SW 1271 (cell line): ENCODE measurements at regions not wholly inside any gene's neighbourhood (a gene's known extent, or its start where the extent isn't known, plus 50 kb on each side); places are given as distances from the start of the nearest gene placed in this dataset.
"Not testable (repeated sequence)": the region's sequence is repeated elsewhere in the genome, so short reads cannot be mapped to it uniquely, and the experiment has no call there.

Source experiments
- DNase-seq, 2 experiments: peaks; one replicate each; lab custom pipeline; 2025; lab: John Stamatoyannopoulos, UW

GRCh38 chr5:51034222-51034901, 348.9 kb upstream of the ISL1 start:
- DNase-seq: no peak

DNA sequence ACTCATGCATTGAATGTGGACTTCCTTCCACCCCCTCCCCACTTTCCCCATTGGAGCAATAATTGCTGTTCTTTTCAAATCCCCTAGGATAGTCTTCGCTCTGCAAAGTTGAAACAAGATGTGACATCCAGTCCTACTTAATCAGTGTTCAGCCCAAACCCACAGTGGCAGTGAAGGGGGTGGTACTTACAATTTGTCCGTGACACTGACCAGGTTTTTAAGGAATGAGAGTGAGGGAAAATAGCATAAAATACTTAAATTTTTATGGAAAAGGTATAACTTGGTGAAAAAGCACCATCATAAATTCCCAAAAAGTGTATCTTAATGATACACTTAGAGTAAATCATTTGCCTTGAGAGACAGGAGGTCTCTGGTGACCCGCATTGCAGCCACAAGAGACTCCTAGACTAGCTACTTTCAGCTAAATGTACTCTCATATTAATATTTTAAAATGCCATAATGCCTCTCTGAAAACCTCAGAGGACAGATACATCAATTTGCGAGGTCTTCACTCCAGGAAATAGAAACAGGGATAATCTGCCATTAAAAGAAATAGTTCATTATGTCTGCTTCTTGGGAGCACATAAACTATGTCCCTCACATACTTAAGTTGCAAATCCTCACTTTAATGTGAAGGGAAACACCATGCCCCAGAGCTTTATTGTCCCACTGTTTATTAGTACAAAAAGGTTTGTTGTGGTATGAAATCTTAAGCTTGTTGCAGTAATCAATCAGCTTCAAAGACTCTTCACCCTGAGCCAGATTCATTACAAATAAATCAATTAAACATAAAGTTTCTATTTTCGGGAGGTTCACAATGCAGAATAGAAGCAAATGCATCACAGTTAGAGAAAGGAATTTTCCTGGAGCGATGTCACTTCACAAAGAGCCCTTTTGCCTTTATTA, 343.6 kb upstream of the ISL1 start:
- DNase-seq: no peak

DNA sequence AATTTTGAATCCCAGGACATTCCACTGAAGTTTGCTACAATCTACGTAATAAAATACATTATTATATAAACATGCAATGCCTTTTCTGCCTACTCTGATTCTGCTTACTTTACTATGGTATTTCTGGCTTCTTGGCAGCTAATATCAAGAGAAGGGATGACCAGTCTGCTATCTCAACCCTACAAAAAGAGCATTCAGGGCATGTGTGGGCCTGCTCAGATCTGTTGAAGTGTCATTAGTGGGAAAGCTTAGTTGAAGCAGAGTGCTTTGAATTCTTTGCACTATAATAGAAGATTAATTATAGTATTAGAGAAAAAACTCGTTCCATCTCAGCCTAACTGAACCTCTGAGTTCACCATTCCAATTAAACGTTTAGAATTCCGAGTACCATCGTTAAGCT, 339.5 kb upstream of the ISL1 start:
- no peak for DNase-seq

DNA sequence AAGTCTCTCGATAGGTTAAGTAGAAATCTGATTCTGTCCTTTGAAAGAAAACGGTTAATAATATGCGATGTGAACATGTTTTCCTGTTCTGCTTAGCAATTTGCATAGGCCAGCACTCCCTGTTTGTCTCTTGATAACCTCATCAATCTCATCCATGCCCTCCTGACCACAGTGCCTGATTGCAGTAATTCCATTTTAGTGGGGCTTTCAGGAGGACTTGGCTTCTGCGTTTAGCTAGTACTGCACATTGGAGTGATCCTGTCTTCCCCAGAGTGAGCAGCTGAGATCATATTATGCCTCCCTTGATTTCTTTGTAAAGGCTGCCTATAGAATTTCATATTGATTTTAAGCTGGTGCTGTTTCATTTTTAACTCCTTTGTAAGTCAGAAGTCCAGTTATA, 335.9 kb upstream of the ISL1 start:
- DNase-seq: no peak

DNA sequence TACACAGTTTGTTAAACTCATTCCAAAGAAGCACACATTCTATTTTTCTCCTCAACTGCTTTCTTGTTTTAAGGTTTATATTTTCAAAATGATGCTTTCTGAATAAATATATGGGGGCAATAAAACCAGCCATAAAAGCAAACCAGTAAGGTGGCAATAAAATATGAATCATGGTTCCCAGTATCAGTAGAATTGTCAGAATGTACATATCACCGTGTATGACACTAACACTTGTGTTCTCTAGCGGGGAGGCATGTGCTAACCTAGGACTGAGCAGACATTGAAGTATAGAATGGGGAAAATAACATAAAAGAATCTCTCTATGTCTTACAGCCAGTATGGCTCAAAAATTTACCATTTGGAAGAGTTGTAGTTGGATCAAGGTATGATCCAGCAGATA, 329.9 kb upstream of the ISL1 start:
- no peak for DNase-seq

DNA sequence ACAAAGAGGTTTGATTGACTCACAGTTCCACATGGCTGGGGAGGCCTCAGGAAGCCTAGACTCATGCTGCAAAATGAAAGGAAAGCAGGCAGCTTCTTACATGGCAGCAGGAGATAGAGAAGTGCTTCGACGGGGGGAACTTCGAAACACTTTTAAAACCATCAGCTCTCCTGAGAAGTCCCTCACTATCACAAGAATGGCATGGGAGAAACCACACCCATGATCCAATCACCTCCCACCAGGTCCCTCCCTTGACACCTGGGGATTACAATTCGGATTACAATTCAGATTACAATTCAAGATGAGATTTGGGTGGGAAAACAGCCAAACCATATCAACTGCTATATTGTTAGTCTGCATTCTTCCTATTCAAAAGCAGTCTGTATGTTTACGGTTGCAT, 322.3 kb upstream of the ISL1 start:
- no peak for DNase-seq

DNA sequence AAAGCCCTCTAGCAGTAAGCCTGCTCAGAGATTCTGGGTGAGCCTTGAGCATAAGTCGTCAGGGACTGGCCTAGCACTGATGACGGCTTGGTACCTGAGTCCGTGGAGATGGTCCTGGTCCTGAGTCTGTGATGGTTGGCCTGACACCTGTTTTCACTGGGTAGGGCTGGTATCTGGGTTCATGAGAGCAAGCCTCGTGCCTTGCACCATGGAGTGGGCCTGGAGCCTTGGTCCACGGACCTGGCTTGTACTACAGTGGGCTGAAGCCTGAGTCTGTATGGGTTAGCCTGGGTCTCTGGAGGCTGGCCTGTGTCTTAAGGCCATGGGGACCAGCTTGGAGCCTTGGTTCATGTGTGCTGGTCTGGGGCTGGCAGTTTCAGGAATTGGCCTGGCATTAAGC, 310.3 kb upstream of the ISL1 start:
- no peak for DNase-seq

- no peak for DNase-seq
These were observed 300.5 kb upstream of the ISL1 start for GRCh38 chr5:51082741-51083140.

GRCh38 chr5:51091816-51092215, 291.4 kb upstream of the ISL1 start:
- no peak for DNase-seq

DNA sequence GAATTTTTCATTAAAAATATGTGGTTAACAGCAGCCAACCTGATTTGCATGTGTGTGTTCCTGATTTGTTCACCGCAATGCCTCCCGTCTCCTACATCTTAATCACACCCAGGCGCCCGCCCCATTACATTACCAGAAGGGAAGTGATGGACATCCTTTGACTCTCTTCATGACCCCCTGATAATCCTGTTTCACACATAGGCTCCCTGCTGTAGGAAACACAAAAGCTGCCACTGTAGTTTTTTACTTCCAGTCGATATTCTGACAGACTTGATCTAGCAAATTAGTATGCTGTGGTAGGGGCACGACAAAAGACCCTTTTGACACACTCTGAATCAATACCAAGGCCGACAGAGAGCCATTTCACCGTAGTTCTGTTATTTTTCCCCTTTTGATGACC, 287.8 kb upstream of the ISL1 start:
- no peak for DNase-seq

DNA sequence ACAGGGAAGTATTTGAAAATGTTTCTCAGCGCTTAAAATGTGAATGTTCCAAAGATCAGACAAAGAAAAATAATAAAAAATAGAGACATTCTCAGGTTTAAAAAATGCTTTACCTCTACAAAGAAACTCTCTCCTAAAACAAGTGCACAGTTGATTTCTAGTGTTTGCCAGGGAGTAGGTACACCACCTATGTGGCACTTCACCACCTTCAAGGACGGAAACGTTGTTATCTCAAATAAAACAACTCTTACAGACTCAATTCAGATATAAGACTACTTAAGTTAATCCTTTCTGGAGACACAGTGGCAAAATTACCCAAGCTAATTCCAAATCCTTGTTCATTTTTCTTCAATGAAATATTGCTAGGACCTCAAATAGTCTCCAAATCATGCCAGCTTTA, 286.4 kb upstream of the ISL1 start:
- DNase-seq: no peak

DNA sequence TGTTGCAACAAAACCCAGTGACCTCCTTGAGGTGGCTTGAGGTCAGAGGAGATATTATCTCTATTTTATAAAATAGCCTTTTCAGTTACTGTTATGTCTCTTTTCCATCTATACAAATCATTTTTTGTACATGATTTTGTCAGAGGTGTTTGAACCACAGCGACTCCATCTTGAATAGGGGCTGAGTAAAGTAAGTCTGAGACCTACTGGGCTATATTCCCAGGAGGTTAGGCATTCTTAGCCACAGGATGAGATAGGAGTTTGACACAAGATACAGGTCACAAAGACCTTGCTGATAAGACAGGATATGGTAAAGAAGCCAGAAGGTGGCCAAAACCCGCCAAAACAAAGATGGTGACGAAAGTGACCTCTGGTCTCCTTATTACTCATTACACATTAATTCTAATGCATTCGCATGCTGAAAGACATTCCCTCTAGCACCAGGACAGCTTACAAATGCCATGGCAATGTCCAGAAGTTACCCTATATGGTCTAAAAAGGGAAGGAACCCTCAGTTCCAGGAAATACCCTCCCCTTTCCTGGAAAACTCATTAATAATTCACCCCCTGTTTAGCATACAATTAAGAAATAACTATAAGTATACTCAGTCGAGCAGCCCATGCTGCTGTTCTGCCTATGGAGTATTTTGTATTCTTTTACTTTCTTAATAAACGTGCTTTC, 283.9 kb upstream of the ISL1 start:
- no peak for DNase-seq

DNA sequence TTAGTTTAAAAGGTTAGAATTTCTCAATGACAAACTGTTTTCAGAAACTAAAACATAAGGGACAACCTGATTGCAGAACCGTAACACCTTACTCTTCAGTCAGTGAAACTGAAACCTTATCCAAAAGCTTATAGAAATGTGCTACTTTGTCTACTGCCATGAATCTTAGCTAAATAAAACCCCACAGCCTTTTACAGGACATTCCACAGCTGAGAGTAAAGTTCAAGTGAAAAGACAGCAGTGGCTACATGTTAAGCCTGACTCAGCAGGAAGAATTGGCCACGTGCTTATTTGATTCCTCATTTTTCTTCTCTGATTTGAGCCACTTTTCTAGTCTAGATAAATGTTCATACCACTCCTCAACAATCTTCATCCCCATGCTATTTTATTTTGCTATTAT, 278.7 kb upstream of the ISL1 start:
- no peak for DNase-seq

DNA sequence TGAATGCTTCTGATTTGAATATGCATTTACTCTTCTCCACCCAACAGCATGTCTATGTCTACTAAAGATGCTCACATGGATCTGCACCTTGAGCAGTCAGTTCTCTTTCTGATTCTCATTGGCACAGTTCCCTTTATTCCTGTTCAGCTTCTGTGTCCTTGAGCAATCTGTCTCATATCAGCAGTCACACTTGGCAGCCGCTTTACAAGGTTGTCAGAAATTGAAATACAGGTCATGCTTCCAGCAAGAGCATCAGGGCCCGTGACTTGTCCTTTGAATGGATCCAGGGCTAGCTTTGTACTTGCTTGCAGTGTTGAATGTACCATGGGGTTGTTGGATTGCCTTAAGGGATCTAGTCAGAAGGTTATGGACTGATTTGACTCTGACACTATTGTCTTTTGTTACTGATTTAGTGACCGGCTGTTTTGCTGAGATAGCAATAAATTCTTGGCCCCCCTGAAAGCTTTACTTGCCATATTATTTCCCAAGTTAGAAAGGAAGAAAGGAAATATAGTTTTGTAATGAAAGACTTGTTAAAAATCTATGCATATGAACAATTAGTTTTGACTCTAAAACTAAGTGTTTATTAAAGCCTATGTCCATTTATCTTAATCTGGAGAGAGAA, 273.4 kb upstream of the ISL1 start:
- DNase-seq: no peak

DNA sequence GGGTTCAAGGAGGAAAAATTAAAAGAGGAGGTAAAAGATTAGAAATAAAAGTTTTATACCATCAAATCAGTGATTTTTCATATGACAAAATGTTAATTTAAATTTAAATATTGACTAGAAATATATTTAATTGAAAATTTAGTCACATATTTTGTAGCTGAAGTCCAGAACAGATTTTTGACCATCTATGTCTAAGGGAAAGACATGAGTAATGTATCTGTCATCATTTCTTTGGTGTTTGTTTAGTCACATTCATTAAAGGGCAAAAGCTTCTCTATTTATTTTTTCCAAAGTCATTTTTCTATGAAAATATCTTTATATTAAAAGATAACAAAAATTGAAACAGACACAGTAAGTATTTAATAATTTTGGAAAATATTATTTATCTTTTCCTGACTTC, 252.0 kb upstream of the ISL1 start:
- no peak for DNase-seq

- DNase-seq: no peak
These were observed 245.1 kb upstream of the ISL1 start for GRCh38 chr5:51138164-51138563.

GRCh38 chr5:51148437-51148836, 234.8 kb upstream of the ISL1 start:
- DNase-seq: no peak

- DNase-seq: no peak
These were observed 227.0 kb upstream of the ISL1 start for GRCh38 chr5:51156222-51156621.

DNA sequence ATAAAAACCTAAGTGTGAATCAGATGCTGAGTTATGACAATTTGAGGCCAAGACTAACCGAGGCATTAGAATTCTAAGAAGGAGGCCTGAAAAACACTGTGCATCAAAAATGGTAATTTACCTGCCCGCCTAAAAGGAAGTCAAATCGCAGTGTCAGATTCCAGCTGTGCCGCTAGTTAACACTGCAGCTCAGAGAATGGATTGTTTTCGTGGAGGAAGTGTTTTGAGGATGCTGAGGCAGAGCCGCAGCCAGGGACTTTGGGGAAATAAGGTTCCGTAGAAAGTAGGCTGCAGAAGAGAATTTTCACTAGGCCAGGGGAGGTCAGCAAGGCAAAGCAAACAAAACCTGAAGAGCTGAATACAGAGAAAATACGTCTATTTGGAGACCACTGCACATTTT, 226.4 kb upstream of the ISL1 start:
- no peak for DNase-seq

DNA sequence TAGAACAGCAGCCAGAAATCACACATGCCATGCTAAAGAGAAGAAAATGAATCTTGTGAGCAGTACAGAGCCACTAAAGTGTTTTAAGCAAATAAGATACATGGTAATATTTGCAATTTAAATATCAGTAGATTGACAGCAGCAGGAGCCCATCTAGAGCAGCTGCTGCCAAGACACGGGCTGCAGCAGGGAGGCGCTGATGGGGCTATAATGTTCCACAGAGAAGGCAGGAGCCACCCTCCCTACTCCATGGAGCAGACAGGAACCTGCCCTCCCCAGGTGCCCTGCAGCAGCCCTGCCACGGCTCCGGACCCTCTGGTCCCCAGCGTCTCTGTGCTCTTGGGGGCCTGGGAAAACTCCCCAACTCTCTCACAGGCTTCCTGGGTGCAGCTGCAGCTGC, 224.1 kb upstream of the ISL1 start:
- DNase-seq: no peak

- no peak for DNase-seq
These were observed 223.6 kb upstream of the ISL1 start for GRCh38 chr5:51159606-51160005.

- DNase-seq: no peak
These were observed 221.0 kb upstream of the ISL1 start for GRCh38 chr5:51162245-51162644.

GRCh38 chr5:51165621-51166020, 217.6 kb upstream of the ISL1 start:
- DNase-seq: not testable (repeated sequence)
